Glutamatergic neuron (in vitro differentiated cells): ENCODE measurements at regions not wholly inside any gene's neighbourhood (a gene's known extent, or its start where the extent isn't known, plus 50 kb on each side); places are given as distances from the start of the nearest gene placed in this dataset.

ENCODE experiments used
- DNase-seq: peaks from one replicate; pipeline ENCODE4 v3.0.0; 2022
- H3K27ac Mint-ChIP-seq: one replicate; pipeline ENCODE4 v1.8.0; 2020; ENCODE audit warnings: mild to moderate bottlenecking, mixed read lengths, inconsistent platforms; ENCODE audit not compliant: unreplicated experiment
- H3K27me3 Mint-ChIP-seq: one replicate; pipeline ENCODE4 v1.8.0; 2020; ENCODE audit warnings: mild to moderate bottlenecking, moderate library complexity, mixed read lengths, inconsistent platforms; ENCODE audit not compliant: unreplicated experiment
- H3K36me3 Mint-ChIP-seq: one replicate; pipeline ENCODE4 v1.8.0; 2020; ENCODE audit warnings: mild to moderate bottlenecking, mixed read lengths, inconsistent platforms; ENCODE audit not compliant: unreplicated experiment
- H3K4me1 Mint-ChIP-seq: one replicate; pipeline ENCODE4 v1.8.0; 2020; ENCODE audit warnings: mild to moderate bottlenecking, low read depth, mixed read lengths, inconsistent platforms; ENCODE audit not compliant: unreplicated experiment
- H3K4me3 Mint-ChIP-seq: one replicate; pipeline ENCODE4 v1.8.0; 2020; ENCODE audit warnings: mild to moderate bottlenecking, mixed read lengths, inconsistent platforms; ENCODE audit not compliant: unreplicated experiment
- H3K9me3 Mint-ChIP-seq: one replicate; pipeline ENCODE4 v1.8.0; 2020; ENCODE audit warnings: mild to moderate bottlenecking, moderate library complexity, mixed read lengths, inconsistent platforms; ENCODE audit not compliant: unreplicated experiment
- TF ChIP-seq, protein P1 (sequence below): fragments of 200-600 bp; sonication (generic); IDR thresholded peaks from one replicate; pipeline ENCODE4 v1.5.0; 2021; ENCODE audit not compliant: partially characterized antibody, unreplicated experiment

DNA sequence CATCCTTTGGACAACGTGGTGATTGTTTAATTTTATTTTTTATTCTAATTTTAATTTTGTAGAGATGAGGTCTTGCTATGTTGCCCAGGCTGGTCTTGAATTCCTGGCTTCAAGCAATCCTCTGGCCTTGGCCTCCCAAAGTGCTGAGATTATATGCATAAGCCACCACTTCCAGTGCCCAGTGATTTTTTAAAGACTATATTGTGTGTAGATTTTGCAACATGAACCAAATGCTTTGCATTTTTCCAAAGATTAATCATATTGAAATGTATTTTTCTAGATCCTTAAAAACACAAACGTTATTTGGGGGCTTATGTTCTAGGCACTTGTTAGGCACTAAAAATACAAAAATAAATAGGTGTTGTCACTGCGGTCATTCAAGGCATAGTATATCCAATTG lies 117.6 kb upstream of the CCN2 start:
- peaks cover 2% of the 10 kb centered on the region for H3K27me3 Mint-ChIP-seq
- H3K36me3 Mint-ChIP-seq, result no peaks in the 10 kb centered on the region
- no peaks in the 10 kb centered on the region for H3K9me3 Mint-ChIP-seq
- H3K4me3 Mint-ChIP-seq, result no peak overlapping the region
- H3K4me1 Mint-ChIP-seq, result no peaks in the 10 kb centered on the region
- H3K27ac Mint-ChIP-seq, result no peak overlapping the region
- no peak for DNase-seq
- TF ChIP-seq, protein P1, sequence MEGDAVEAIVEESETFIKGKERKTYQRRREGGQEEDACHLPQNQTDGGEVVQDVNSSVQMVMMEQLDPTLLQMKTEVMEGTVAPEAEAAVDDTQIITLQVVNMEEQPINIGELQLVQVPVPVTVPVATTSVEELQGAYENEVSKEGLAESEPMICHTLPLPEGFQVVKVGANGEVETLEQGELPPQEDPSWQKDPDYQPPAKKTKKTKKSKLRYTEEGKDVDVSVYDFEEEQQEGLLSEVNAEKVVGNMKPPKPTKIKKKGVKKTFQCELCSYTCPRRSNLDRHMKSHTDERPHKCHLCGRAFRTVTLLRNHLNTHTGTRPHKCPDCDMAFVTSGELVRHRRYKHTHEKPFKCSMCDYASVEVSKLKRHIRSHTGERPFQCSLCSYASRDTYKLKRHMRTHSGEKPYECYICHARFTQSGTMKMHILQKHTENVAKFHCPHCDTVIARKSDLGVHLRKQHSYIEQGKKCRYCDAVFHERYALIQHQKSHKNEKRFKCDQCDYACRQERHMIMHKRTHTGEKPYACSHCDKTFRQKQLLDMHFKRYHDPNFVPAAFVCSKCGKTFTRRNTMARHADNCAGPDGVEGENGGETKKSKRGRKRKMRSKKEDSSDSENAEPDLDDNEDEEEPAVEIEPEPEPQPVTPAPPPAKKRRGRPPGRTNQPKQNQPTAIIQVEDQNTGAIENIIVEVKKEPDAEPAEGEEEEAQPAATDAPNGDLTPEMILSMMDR, result no peak

- Mint-ChIP-seq H3K27ac (no peak overlapping the region), H3K4me1 (no peaks in the 10 kb centered on the region), H3K27me3 (peaks cover 2% of the 10 kb centered on the region), H3K9me3 (no peaks in the 10 kb centered on the region), H3K36me3 (no peaks in the 10 kb centered on the region), H3K4me3 (no peak overlapping the region)
- TF ChIP-seq, protein P1, result no peak
- no peak for DNase-seq
Measured at GRCh38 chr6:132067286-132067685, 116.1 kb upstream of the CCN2 start.

DNA sequence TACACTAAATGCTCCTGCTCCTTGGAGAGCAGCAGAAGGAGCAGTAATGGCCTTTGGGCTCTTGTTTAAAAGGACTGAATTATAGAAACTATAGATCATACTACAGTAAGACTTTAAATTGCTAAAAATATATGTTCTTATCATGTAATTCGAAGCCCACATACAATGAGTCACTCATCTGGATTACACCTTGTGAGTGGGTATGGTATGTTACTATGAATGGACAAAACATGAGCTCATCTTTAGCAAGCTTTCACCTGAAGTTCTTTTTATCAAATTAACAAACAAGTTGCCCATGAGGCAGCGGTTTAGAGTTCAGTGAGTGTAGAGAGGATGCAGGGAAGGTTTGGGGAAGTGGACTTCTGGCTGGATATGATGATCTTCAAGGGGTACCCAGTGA lies 114.4 kb upstream of the CCN2 start:
- Mint-ChIP-seq H3K4me1 (no peaks in the 10 kb centered on the region), H3K27ac (no peak overlapping the region), H3K9me3 (no peaks in the 10 kb centered on the region), H3K4me3 (no peak overlapping the region), H3K27me3 (peaks cover 2% of the 10 kb centered on the region), H3K36me3 (no peaks in the 10 kb centered on the region)
- DNase-seq, result no peak
- TF ChIP-seq, protein P1, result no peak

DNA sequence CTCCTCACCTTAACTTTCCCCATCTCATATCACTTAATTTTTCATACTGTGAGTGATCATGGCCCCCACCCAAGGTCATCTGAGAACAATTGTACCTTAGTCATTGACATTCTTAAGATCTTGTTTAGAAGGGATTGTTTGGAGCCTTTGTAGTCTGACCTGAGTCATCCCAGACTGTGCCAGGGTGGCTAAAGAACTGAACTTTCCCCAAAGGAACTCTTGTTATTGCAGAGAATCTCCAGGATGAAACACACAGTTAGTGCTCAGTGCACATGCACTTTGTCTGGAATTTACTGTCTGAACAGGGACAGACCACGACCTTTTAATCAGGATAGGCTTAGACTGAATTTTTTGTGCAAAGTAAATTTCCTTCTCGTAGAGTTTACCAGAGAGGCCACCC lies 112.6 kb upstream of the CCN2 start:
- H3K27ac Mint-ChIP-seq, result no peak overlapping the region
- DNase-seq, result no peak
- H3K4me3 Mint-ChIP-seq, result no peak overlapping the region
- no peaks in the 10 kb centered on the region for H3K4me1 Mint-ChIP-seq
- peaks cover 2% of the 10 kb centered on the region for H3K27me3 Mint-ChIP-seq
- no peaks in the 10 kb centered on the region for H3K9me3 Mint-ChIP-seq
- no peaks in the 10 kb centered on the region for H3K36me3 Mint-ChIP-seq
- TF ChIP-seq, protein P1, result no peak

DNA sequence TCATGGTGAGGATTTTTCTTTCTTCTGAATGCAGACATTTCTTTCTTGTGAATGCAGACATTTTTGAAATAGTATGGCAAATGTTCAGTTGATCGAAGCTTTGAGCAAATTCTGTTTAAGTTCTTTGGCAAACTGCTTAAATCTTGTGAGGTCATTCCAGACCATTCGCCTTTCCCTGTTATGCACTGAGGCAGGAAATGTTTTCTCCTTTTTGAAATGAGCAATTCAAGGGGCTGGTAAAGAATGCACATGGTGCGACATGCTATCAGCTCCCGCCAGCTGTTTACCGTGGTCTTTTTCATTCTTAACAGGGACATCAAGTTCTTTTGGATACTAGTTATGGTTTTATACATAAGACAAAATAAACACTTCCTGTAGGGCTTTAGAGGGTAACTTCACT lies 112.0 kb upstream of the CCN2 start:
- Mint-ChIP-seq H3K4me1 (peaks cover 2% of the 10 kb centered on the region), H3K27ac (no peak overlapping the region), H3K4me3 (no peak overlapping the region), H3K27me3 (peaks cover 2% of the 10 kb centered on the region), H3K9me3 (no peaks in the 10 kb centered on the region), H3K36me3 (no peaks in the 10 kb centered on the region)
- no peak for DNase-seq
- TF ChIP-seq, protein P1, result no peak
